ENCODE measurements at regions not wholly inside any gene's neighbourhood (a gene's known extent, or its start where the extent isn't known, plus 50 kb on each side); places are given as distances from the start of the nearest gene placed in this dataset.
A peak's percentile ranks its signal among the peaks of the same experiment; 100 is the strongest.
"Not testable (repeated sequence)": the region's sequence is repeated elsewhere in the genome, so short reads cannot be mapped to it uniquely, and the experiment has no call there.

GRCh38 chrX:34325460-34325859, 193.3 kb upstream of the FAM47A start:
- no peaks in the 10 kb centered on the region for H3K4me1 ChIP-seq (ENCODE audit: insufficient read depth, low read length)
- no peaks in the 10 kb centered on the region for H4K20me1 ChIP-seq (ENCODE audit: insufficient read depth, low read length)
- H3K27me3 ChIP-seq (ENCODE audit: insufficient read depth, low read length), result no peaks in the 10 kb centered on the region
- no peak overlapping the region for H3K4me3 Mint-ChIP-seq (ENCODE audit: unreplicated experiment)
- no peak overlapping the region for H3K9ac ChIP-seq (ENCODE audit: low read length)
- H3K4me1 Mint-ChIP-seq (ENCODE audit: low read depth, unreplicated experiment), result no peaks in the 10 kb centered on the region
- no peak overlapping the region for H3K4me3 ChIP-seq (ENCODE audit: insufficient read depth, low read depth, low read length)
- H3K36me3 ChIP-seq (ENCODE audit: insufficient read depth, low read length), result no peaks in the 10 kb centered on the region
- H3K27me3 Mint-ChIP-seq (ENCODE audit: low read depth, unreplicated experiment), result no peaks in the 10 kb centered on the region
- no peaks in the 10 kb centered on the region for H3K36me3 Mint-ChIP-seq (ENCODE audit: low read depth, unreplicated experiment)
- H3K9me3 ChIP-seq (ENCODE audit: insufficient read depth, low read depth, low read length), result no peaks in the 10 kb centered on the region
- H3K27ac Mint-ChIP-seq (ENCODE audit: unreplicated experiment), result no peak overlapping the region
- FAIRE-seq, result peak; percentile 73
- no peak for DNase-seq (ENCODE audit: low read depth)
- no peak overlapping the region for H2AFZ ChIP-seq (ENCODE audit: low read depth, low read length)
- no peak overlapping the region for H3K4me2 ChIP-seq (ENCODE audit: low read length)
- H3K9me3 Mint-ChIP-seq (ENCODE audit: unreplicated experiment), result no peaks in the 10 kb centered on the region
- TF ChIP-seq EZH2 (IDR thresholded peaks at IDR 0.05; ENCODE audit: insufficient read depth, low read length), result no peak
- TF ChIP-seq, protein P1, sequence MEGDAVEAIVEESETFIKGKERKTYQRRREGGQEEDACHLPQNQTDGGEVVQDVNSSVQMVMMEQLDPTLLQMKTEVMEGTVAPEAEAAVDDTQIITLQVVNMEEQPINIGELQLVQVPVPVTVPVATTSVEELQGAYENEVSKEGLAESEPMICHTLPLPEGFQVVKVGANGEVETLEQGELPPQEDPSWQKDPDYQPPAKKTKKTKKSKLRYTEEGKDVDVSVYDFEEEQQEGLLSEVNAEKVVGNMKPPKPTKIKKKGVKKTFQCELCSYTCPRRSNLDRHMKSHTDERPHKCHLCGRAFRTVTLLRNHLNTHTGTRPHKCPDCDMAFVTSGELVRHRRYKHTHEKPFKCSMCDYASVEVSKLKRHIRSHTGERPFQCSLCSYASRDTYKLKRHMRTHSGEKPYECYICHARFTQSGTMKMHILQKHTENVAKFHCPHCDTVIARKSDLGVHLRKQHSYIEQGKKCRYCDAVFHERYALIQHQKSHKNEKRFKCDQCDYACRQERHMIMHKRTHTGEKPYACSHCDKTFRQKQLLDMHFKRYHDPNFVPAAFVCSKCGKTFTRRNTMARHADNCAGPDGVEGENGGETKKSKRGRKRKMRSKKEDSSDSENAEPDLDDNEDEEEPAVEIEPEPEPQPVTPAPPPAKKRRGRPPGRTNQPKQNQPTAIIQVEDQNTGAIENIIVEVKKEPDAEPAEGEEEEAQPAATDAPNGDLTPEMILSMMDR (IDR thresholded peaks at IDR 0.05; ENCODE audit: insufficient read depth, low read depth, low read length), result no peak
- no peaks in the 10 kb centered on the region for H3K79me2 ChIP-seq (ENCODE audit: insufficient read depth, low read length)
- no peak overlapping the region for H3K27ac ChIP-seq (ENCODE audit: low read depth, low read length)

DNA sequence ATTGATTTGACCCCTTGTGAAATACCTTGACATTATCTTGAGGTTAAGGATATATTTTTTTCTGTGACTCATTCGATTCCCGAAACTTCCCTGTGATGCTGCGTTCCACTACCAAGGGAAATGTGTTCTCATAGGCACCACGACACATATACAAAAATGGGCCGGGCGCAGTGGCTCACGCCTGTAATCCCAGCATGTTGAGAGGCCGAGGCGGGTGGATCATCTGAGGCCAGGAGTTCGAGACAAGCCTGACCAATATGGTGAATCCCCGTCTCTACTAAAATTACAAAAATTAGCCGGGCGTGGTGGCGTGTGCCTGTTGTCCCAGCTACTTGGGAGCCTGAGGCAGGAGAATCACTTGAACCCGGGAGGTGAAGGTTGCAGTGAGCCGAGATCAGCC, 188.3 kb upstream of the FAM47A start:
- not testable (repeated sequence) for H3K36me3 Mint-ChIP-seq (ENCODE audit: low read depth, unreplicated experiment); H3K4me2 ChIP-seq (ENCODE audit: low read length); H3K27ac Mint-ChIP-seq (ENCODE audit: unreplicated experiment); H3K4me1 ChIP-seq (ENCODE audit: insufficient read depth, low read length); H3K27ac ChIP-seq (ENCODE audit: low read depth, low read length); DNase-seq (ENCODE audit: low read depth); H3K27me3 Mint-ChIP-seq (ENCODE audit: low read depth, unreplicated experiment); H3K79me2 ChIP-seq (ENCODE audit: insufficient read depth, low read length); H3K9me3 Mint-ChIP-seq (ENCODE audit: unreplicated experiment); H3K4me3 Mint-ChIP-seq (ENCODE audit: unreplicated experiment); H3K9ac ChIP-seq (ENCODE audit: low read length); H2AFZ ChIP-seq (ENCODE audit: low read depth, low read length); H4K20me1 ChIP-seq (ENCODE audit: insufficient read depth, low read length); H3K4me3 ChIP-seq (ENCODE audit: insufficient read depth, low read depth, low read length); H3K4me1 Mint-ChIP-seq (ENCODE audit: low read depth, unreplicated experiment); H3K9me3 ChIP-seq (ENCODE audit: insufficient read depth, low read depth, low read length); FAIRE-seq; H3K36me3 ChIP-seq (ENCODE audit: insufficient read depth, low read length); H3K27me3 ChIP-seq (ENCODE audit: insufficient read depth, low read length)

DNA sequence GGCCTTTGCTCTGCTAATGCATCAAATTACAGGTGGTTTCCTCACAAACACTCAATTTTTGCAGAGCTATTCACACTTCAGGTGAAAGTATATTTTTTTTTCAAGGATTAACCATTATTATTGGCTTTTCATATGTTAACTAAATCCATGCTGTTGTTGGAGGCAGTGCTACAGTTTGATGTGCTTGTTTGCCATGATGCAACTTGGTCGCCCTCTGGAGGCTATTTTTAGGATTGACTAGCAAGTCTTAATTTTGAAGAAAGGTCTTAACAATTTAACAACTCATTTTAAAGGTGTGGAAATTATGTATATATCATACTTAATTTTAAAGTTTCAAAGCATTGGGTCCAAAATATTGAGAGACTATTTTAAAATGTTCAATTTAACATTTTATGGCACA, 168.8 kb upstream of the FAM47A start:
- Mint-ChIP-seq H3K36me3 (ENCODE audit: low read depth, unreplicated experiment) (no peaks in the 10 kb centered on the region), H3K27ac (ENCODE audit: unreplicated experiment) (no peak overlapping the region), H3K4me1 (ENCODE audit: low read depth, unreplicated experiment) (no peaks in the 10 kb centered on the region), H3K4me3 (ENCODE audit: unreplicated experiment) (no peak overlapping the region), H3K9me3 (ENCODE audit: unreplicated experiment) (no peaks in the 10 kb centered on the region), H3K27me3 (ENCODE audit: low read depth, unreplicated experiment) (no peaks in the 10 kb centered on the region)
- H3K9me3 ChIP-seq (ENCODE audit: insufficient read depth, low read depth, low read length), result no peaks in the 10 kb centered on the region
- H3K36me3 ChIP-seq (ENCODE audit: insufficient read depth, low read length), result no peaks in the 10 kb centered on the region
- H3K27me3 ChIP-seq (ENCODE audit: insufficient read depth, low read length), result no peaks in the 10 kb centered on the region
- H4K20me1 ChIP-seq (ENCODE audit: insufficient read depth, low read length), result no peaks in the 10 kb centered on the region
- H3K9ac ChIP-seq (ENCODE audit: low read length), result no peak overlapping the region
- peak; percentile 73 for FAIRE-seq
- no peak overlapping the region for H2AFZ ChIP-seq (ENCODE audit: low read depth, low read length)
- H3K27ac ChIP-seq (ENCODE audit: low read depth, low read length), result no peak overlapping the region
- TF ChIP-seq, protein P1 (IDR thresholded peaks at IDR 0.05; ENCODE audit: insufficient read depth, low read depth, low read length), result peak; percentile 58
- TF ChIP-seq EZH2 (IDR thresholded peaks at IDR 0.05; ENCODE audit: insufficient read depth, low read length), result no peak
- H3K4me1 ChIP-seq (ENCODE audit: insufficient read depth, low read length), result no peaks in the 10 kb centered on the region
- peak; percentile 1 for DNase-seq (ENCODE audit: low read depth)
- no peaks in the 10 kb centered on the region for H3K79me2 ChIP-seq (ENCODE audit: insufficient read depth, low read length)
- no peak overlapping the region for H3K4me2 ChIP-seq (ENCODE audit: low read length)
- no peak overlapping the region for H3K4me3 ChIP-seq (ENCODE audit: insufficient read depth, low read depth, low read length)
